NOMO-1 treated with dmso at 0.1 percent for 144 hours (cell line): ENCODE measurements at regions not wholly inside any gene's neighbourhood (a gene's known extent, or its start where the extent isn't known, plus 50 kb on each side); places are given as distances from the start of the nearest gene placed in this dataset.
"Not testable (repeated sequence)": the region's sequence is repeated elsewhere in the genome, so short reads cannot be mapped to it uniquely, and the experiment has no call there.

Experiments used
- DNase-seq: peaks from one replicate; lab custom pipeline; 2025; ENCODE audit not compliant: unreplicated experiment; lab: John Stamatoyannopoulos, UW

DNA sequence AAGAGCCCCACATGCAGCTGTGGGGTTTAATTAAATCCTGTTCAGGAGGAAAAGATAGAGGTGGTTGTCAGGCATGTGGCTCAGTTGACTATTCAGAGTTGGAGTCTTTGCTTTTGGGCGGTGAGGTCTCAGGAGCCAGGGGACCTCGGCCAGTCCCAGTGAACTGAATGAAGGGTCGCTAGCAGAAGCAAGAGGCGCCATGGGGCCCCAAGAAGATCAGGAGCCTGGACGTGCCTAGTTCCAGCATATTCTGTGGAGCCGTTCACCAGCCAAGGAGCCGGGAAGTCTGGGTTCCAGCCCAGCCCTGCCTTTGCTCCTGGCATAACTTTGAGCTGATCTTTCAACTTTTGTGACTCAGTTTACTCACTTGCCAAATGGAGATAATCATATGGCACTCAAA is 217.7 kb upstream of the IRF2BP2 start:
- DNase-seq = no peak

DNA sequence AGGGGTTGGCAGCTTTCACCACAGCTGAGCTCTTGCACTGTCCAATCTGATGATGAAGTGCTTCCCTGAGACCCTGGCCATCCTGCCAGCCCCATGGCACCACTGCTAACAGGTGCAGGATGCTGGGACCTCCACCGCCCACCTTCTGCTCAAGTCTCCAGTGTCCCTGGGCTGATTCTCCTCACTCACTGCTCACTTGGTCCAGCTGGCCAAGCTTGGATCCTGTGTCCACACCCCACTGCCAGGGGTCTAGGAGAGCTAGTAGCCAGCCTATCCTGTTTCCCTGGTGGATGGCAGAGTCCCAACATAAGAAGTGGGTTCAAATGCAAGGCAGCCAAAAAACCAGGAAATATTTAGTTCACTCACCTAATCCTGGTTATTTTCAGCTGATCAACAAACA is 217.2 kb upstream of the IRF2BP2 start:
- DNase-seq = no peak

DNA sequence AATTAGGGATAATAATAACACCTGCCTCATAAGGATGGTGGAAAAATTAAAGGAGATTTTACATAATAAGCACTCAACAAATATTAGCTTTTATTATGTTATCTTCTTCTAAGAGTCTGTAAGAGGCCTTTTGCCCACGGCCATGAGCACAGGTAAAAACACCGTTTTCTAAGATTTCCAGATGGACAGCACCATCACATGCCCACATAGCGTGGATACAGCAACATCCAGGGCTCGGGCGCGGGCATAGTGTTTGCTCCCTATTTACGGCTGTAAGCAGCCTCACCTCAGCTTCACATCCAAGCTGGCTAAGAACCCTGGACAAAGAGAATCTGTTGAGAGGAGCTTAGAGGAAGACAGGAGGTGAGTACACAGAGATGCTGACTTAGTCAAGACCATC is 216.4 kb upstream of the IRF2BP2 start:
- DNase-seq = no peak

DNA sequence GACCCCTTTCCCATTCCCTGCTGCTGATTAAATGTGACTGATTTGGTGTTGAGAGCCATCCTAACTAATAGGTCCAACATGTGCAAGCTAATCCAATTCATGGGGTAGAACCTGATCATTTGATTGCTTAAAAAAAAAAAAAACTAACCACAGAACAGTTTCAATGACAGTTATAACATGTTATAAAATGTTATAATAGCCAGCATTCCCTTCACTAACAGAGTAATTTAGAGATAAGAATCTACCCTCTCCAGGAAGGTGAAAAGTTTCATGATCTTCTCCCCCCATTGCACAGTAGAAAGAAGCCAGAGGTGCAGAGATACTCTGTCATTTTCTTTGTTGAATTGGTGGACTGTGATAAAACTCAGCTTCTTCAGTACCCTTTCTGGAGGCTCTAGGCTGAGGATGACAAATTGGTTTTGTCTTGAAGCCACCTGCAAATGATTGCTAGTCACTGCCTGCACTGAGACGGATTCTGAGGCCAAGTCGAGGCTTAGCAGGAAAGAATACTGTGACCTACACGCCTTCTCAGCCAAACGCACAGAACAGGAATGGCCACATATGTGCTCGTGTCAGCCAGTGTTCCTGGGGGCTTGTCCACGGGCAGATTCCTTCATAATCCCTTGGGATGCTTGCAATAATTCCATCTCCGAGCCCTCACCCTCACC is 215.7 kb upstream of the IRF2BP2 start:
- DNase-seq = no peak

DNA sequence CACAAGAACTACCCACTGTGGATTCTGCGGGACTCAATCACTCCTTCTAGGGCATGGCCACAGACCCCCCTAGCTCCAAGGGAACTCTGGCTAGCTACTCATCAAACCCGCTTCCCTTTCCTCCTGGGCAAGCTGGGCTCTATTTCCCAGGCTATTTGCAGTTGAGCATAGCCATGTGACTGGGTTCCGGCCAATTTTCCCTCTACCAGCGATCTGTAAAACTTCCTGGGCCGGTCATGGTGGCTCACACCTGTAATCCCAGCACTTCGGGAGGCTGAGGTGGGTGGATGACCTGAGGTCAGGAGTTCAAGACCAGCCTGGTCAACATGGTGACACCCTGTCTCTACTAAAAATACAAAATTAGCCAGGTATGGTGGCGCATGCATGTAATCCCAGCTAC is 214.9 kb upstream of the IRF2BP2 start:
- not testable (repeated sequence) for DNase-seq

DNA sequence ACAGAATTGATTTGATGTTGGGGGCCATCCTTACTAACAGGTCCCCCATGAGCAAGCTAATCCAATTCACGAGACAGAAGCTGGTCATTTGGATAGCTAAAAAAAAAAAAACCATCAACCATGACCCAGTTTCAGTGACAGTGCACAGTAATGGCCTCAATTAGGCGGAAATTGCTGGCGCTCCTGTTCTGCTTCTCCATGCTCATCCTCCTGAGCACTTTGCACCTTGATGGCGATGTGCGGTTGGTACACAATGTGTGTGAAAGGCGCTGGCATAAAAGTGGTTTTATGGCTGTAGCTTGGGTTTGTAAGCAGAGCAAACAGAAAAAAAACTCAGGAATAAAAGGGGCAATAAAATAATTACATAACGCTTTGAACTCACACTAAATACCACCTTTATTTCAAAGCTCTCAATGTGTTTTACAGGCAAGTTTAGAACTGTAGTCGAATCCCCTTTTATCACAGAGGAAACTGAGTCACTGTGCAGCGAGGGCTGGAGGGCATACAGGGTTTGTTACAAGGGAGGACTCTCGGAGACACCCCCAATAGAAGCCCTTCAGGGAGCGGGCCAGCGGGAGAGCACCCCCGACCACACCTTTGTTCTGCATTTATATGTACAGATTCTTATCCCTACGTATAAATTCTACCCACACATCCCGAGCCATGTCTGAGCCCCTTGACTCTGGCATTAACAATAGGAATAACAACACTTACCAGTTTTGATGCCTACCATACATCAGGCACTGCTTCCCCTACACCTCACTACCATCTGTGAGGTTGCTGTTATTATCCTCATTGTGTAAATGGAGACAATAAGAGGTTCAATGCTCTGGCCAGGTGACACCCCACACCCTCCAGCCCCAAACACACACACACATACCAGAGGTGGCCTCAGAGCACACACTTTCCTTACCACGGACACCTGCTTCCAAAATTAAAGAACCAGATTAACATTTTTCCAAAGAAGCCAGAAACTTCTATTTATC is 213.5 kb upstream of the IRF2BP2 start:
- no peak for DNase-seq

DNA sequence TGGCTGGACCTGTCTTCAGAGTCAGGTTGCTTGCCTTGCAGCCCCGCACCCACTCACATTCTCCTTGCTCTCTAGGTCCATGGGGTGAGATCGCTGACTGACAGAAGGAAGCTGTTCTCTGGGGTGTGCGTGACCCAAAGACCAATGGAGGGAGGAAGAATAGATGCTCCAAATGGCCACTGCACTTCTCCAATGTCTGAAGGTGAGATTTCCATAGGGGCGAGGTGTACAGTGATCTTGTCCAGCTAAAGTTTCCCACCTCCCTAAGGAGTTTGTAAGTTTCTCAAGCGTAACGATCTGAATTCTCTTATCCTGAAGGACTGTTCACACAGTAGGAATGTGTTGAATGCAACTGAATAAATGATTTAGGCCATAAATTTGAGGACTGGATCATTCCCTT is 211.9 kb upstream of the IRF2BP2 start:
- no peak for DNase-seq

DNA sequence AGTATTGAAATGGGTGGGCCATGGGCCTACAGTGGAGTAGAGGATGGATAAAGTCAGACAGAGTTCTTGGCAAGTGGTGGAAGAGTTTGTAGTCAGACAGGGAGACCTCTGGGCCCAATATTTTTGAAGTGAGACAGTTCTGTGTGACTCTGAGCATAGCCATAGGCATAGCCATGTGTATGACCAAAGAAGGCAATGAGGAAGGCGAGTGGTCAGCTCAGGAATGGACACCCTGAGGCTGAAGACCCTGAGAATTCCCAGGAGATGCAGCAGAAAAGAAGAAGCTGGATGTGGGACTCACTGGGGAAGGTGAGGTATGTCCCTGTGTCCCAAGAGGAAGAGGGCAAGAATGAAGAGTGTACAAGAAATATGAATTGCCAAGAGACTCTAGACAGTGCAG is 210.6 kb upstream of the IRF2BP2 start:
- no peak for DNase-seq

DNA sequence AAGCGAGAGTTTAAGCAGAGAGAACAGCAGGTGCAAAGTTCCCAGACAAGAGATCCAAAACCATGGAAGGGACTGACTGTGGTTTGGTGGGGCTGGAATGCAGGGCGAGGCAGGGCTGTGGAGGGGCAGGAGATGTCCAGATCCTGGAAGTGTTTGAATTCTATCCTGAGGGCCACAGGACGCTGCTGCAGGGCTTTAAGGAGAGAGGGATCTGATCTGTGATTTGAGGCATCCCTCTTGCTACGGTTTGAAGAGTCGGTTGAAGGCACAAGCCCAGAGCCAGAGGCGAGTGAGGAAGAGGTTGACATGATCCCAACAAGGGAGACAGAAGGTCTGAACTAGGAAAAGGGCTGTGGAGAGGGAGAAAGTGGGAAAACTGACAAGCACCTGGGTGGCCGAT is 209.9 kb upstream of the IRF2BP2 start:
- DNase-seq = not testable (repeated sequence)

DNA sequence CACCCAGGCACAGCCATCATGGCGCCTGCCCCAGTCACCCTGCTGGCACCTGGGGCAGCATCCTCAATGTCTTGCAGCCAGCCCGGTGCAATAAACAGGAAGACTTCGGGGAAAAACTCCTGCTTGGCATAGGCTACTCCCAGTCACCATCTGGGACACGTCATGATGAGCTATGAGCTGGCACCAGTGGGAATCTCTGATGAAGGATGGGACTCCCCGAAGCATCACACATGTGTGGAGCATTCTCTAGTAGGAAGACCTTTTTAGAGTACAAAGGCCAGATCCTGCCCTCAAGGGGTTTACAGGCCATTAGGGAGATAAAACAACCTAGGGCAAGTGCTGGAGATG is 208.0 kb upstream of the IRF2BP2 start:
- not testable (repeated sequence) for DNase-seq

DNA sequence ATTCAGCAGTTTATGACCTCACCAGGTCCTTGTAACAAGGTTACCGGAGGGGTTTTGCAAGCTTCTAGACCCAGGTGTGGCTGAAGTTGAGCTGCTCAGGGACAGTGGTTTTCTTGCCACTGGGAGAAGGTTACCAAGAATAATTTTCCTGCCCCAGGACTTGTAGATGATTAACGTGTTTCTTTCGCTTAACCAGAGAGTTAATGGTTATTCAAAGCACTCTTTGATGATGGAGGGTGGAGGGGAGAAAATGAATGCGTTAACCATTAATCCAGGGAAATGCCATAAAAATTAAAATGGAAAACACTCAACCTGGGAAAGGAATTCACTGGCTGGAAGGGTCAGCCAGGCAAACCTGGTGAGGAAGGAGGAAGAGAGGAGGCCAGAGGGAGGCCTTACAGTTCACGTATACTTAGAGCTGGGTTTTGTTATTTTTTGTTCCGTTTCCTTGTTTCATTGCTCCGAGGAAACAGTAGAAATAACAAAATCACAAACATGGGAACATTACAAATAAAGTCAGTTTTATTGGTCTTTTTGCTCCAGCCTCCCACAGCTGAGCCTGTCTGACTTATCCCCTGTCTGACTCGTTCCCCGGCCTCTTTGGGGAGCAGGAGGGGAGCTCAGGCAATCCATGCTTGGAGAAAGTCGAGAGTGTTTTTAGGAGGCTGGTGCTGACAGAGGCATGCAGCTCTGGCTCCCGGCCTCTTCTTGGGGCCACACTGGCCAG is 207.5 kb upstream of the IRF2BP2 start:
- DNase-seq = not testable (repeated sequence)

DNA sequence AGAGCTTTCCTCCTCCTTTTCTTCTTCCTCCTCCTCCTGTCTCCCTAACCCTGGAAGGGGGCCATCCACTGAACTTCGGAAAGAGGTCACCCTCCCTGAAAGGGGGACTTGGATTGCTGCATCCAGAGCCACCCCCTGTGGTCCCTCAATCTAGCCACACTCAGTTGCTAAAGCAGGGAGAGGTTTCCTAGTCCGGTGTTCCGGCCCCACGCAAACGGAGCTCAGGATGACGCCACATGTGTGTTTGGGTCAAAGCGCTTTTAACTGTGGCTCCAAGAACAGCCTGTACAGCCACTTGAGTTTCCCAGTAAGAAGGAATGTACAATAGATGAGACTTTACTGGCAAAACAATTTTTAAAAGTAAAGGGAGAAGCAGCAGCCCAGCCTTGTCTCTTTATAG is 206.9 kb upstream of the IRF2BP2 start:
- DNase-seq = not testable (repeated sequence)

DNA sequence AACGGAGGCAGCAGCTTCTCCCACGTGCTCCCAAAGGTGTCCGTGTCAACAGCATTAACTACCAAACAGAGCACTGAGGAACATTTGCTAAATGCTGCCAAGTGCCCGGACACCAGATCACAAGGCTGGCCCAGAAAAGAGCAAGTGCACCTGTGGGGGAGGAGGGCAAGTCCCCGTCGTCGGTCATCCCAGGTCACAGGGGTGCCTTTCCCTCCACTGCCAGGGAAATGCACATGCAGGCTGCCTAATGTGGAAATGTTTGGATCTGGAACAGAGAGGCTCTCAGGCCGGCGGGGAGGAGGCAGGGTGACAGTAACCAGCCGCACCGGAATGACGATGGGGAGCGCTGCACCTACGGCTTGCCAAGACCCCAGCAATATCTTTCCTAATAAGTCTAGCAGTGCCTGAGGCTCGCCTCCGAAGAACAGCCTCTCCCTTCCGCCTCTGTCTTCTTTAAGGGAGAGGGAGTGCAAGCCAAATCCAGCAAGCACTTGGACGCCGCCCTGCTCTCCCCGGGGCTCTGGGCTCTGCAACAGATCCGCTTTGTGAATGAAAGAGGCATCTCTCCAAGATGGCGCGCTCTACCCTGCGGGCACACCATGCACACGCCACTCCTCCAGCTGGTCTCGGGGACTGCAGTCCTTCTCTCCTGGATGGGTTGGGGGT is 206.3 kb upstream of the IRF2BP2 start:
- not testable (repeated sequence) for DNase-seq

DNA sequence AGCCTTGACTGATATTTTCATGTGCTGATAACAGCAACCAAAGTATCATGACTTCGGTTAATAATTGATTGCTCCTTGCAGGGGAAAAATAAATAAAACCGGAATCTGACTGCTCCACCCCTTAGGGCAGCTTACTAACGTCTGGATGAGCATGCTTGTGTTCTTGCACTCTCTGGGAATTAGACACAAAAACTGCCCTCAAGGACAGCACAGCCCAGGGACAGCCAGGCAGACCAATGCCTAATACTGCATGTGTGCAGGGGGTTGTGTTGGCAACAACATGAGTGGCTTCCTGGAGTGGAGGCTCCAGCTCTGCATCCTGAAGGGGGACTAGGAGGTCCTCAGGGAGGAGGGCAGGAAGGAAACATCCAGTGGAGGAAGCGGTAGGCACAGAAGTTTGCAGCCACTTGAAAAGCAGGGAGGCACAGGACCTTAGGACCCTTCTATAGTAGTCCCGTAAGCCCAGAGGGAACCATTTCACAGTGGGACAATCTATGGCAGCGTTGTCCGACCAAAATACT is 205.4 kb upstream of the IRF2BP2 start:
- DNase-seq = not testable (repeated sequence)

DNA sequence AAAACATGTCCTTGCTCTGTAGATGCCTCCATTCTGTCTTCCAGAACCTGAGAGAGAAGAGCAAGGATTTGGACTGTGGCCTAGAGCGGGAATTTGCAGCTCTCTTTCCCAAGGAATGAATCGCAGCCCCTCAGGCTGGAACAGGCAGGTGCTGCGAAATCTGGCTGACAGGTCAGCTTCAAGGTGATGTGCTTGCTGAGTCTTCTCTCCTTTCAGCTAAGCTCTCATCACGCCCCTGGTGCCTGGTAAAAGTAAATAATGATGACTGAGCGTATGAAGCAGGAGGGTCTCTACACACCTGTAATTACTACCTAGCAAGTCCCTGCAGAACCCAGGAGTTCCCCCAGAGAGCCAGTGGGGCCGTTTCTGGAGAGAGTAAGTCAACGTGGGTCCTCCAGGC is 204.3 kb upstream of the IRF2BP2 start:
- DNase-seq = not testable (repeated sequence)

DNA sequence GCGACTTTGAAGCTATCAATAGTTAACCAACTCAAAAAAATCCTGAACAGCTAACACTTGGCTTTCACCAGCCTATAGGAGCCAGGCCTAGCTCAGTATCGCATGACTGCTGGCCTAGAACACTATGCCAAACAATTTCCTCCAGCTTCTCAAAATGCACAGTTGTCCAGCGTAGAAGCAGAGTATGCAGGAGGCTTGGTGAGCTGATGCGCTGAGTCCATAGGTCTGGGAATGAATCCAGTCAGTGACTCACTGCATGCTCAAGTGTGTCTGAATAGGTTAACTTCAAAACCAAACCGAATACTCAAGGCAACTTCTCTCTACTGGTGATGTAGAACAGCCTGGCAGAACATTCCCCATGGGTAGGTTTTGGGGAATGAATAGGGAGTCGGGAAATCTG is 201.8 kb upstream of the IRF2BP2 start:
- DNase-seq = not testable (repeated sequence)

DNA sequence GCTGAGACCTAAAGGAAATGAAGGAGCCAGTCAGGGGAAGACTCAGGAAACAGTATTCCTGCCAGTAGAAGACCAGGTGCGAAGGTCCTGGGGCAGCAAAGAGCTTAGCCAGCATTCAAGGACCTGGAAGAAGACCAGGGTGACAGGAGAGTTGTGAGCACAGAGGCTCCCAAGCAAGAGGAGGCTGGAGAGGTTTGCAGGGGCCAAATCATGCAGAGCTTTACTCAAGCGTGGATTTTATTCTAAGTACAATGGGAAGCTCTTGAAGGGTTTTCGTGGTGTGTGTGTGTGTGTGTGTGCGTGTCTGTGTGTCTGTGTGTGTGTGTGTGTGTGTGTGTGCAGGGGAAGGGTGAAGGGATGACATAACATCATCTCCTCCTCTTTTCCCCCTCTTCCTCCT is 200.7 kb upstream of the IRF2BP2 start:
- not testable (repeated sequence) for DNase-seq

DNA sequence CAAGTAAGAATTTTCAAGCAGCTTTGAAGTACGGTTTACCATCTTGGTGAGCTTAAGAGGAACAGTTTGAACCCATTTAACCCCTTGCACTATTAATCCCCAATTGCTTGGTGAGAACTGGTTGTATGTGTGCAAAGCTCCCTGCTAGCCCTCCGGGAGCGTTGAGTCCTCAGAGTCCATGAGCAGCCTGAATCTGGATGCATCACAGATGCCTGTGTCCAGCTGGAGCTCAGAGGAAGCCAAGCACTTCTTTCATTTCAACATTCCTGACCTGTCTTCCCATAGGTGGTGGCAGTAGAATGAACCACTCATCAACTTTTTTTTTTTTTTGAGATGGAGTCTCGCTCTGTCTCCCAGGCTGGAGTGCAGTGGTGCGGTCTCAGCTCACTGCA is 199.9 kb upstream of the IRF2BP2 start:
- not testable (repeated sequence) for DNase-seq

DNA sequence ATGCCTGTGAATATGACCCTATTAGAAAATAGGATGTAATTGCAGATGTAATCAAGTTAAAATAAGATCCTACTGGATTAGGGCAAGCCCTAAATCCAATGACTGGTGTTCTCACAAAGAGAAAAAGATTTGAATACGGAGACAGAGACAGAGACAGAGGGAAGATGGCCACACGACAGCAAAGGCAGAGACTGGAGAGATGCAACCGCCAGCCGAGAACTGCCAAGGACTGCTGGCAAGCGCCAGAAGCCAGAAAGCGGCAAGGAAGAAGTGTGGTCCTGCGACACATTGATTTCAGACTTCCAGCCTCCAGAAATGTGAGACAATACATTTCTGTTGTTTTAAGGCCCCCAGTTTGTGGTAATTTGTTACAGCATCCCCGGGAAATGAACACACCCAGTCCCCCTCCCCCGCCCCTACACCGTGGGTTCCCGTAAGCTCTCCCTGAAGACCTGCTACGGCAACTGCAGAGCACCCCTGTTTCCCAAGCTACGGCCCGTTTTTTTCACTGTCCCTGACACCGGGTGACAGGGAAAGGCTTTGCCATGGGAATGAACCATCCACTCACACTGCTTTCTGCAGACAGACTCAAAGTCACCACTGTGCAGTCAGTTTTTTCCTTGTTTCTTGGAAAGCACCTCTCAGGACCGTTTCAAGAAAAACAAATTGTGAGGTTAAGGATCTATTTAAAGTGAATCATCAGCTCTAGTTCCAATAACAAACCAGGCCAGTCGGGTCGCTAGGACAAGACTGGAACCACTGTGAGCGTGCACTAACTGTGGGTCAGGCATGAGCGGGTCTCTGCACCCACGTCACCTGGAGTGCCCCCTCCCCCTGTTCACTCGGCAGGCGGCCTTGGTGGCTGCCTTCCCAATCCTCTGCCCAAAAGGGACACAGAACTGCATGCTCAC is 199.2 kb upstream of the IRF2BP2 start:
- not testable (repeated sequence) for DNase-seq

DNA sequence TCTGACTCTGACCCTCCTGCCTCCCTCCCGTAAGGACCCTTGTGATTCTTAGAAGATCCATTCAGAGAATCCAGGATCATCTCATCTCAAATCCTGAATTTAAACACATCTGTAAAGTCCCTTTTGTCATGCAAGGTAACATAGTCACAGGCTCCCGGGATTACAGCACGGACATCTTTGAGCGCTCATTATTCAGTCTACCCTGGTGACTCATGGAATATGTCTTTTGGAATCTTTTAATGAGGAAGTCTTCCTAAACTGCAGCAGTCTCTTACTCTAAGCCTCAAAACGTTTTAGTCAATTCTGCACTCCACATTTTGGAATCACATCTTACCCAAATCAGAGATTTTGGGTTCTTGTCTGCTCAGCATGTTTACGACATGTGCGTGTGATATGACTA is 198.5 kb upstream of the IRF2BP2 start:
- not testable (repeated sequence) for DNase-seq
